HCT116 (cell line): ENCODE measurements at regions not wholly inside any gene's neighbourhood (a gene's known extent, or its start where the extent isn't known, plus 50 kb on each side); places are given as distances from the start of the nearest gene placed in this dataset.

Experiments used
- ATAC-seq: fragments of 200-7000 bp; cut with Tn5 transposase; 2 replicates; pipeline ENCODE4 v1.9.1; 2020; ENCODE audit warnings: mild to moderate bottlenecking, moderate library complexity
- BruUV-seq: library from RNA; stranded (reverse); fragments of 400-500 nt; replicated peaks from 2 replicates; lab custom pipeline; 2021; lab: Mats Ljungman, UMichigan
- CTCF ChIA-PET: fragments of 300-600 bp; sonication (Branson Sonifier 250); formaldehyde crosslinking; loops from one replicate; lab custom pipeline; 2021; ENCODE audit warnings: antibody characterized with exemption; lab: Charles Lee
- POLR2A ChIA-PET: fragments of 300-600, 350-600 bp; sonication (Branson Sonifier 250); formaldehyde crosslinking; loops from one replicate; lab custom pipeline; 2021; ENCODE audit warnings: antibody characterized with exemption; lab: Charles Lee
- RAD21 ChIA-PET, 2 experiments: fragments of 300-600 bp; sonication (Branson Sonifier 250); formaldehyde crosslinking; loops; one replicate each; lab custom pipeline; 2023; ENCODE audit warnings: low total read pairs in 2 of 2; ENCODE audit not compliant: uncharacterized antibody in 2 of 2, unreplicated experiment in 2 of 2, low non-redundant PET in 1 of 2; lab: Charles Lee
- DNase-seq: peaks from one replicate; pipeline ENCODE4 v3.0.0-alpha.2; 2010; ENCODE audit warnings: low read depth, low spot score
- H2AFZ ChIP-seq: fragments of 200-600 bp; shearing (Covaris generic), sonication (generic); 2 replicates; pipeline ENCODE4 v1.6.1; 2017; ENCODE audit warnings: low read depth, mixed run types, mixed read lengths, antibody characterized with exemption, low read length; ENCODE audit not compliant: poor library complexity, severe bottlenecking
- H3K27ac ChIP-seq: 2 replicates; pipeline ENCODE4 v1.5.1; 2012; ENCODE audit warnings: low read depth, low read length
- H3K27me3 ChIP-seq: fragments of 200-600 bp; sonication (generic); 2 replicates; pipeline ENCODE4 v1.6.1; 2016; ENCODE audit warnings: mixed run types, low read length, mixed read lengths; ENCODE audit not compliant: insufficient read depth
- H3K36me3 ChIP-seq, 2 experiments: fragments of 200-500 bp in 1 of 2; fragments of 200-600 bp in 1 of 2; sonication (Bioruptor generic) in 1 of 2; sonication (generic) in 1 of 2; 2 replicates each; pipeline versions ENCODE4 v1.5.1 to v1.6.1; 2014 to 2016; ENCODE audit warnings: low read length in 2 of 2, inconsistent platforms in 1 of 2, mixed read lengths in 1 of 2, mixed run types in 1 of 2; ENCODE audit not compliant: insufficient read depth in 2 of 2, control insufficient read depth in 1 of 2
- H3K4me1 ChIP-seq, 2 experiments: fragments of 200-600 bp in 1 of 2; sonication (generic) in 1 of 2; 2 replicates each; pipeline versions ENCODE4 v1.5.1 to v1.6.1; 2012 to 2017; ENCODE audit warnings: low read length in 2 of 2, inconsistent platforms in 1 of 2, mild to moderate bottlenecking in 1 of 2, mixed read lengths in 1 of 2, mixed run types in 1 of 2, moderate library complexity in 1 of 2; ENCODE audit not compliant: insufficient read depth in 2 of 2, control insufficient read depth in 1 of 2
- H3K4me2 ChIP-seq: fragments of 200-600 bp; sonication (generic); 2 replicates; pipeline ENCODE4 v1.6.1; 2017; ENCODE audit warnings: mixed run types, low read length, mixed read lengths
- H3K4me3 ChIP-seq, 2 experiments: fragments of 200-600 bp in 1 of 2; sonication (generic) in 1 of 2; replicated peaks in 1 of 2; 2 replicates each; pipeline ENCODE4 v1.5.1; 2011 to 2016; ENCODE audit warnings: low read length in 2 of 2, control low read depth in 1 of 2, low read depth in 1 of 2, mild to moderate bottlenecking in 1 of 2, mixed read lengths in 1 of 2, mixed run types in 1 of 2
- H3K79me2 ChIP-seq: fragments of 200-600 bp; sonication (generic); 2 replicates; pipeline ENCODE4 v1.6.1; 2017; ENCODE audit warnings: mild to moderate bottlenecking, mixed run types, low read length, moderate library complexity, mixed read lengths; ENCODE audit not compliant: insufficient read depth
- H3K9ac ChIP-seq: fragments of 200-600 bp; sonication (generic); 2 replicates; pipeline ENCODE4 v1.6.1; 2016; ENCODE audit warnings: low read length, mixed read lengths
- H3K9me2 ChIP-seq: fragments of 200-600 bp; sonication (generic), shearing (Covaris generic); 2 replicates; pipeline ENCODE4 v1.6.1; 2017; ENCODE audit warnings: mixed run types, mild to moderate bottlenecking, moderate library complexity; ENCODE audit not compliant: insufficient read depth
- H3K9me3 ChIP-seq, 2 experiments: fragments of 200-500 bp in 1 of 2; fragments of 200-600 bp in 1 of 2; sonication (Bioruptor generic) in 1 of 2; sonication (generic) in 1 of 2; 2 replicates each; pipeline ENCODE4 v1.6.1; 2014 to 2017; ENCODE audit warnings: low read length in 2 of 2, mixed read lengths in 2 of 2, inconsistent platforms in 1 of 2, low read depth in 1 of 2, mild to moderate bottlenecking in 1 of 2, mixed run types in 1 of 2, moderate library complexity in 1 of 2; ENCODE audit not compliant: control insufficient read depth in 1 of 2, insufficient read depth in 1 of 2
- H4K20me1 ChIP-seq: fragments of 200-600 bp; sonication (generic), shearing (Covaris generic); 2 replicates; pipeline ENCODE4 v1.6.1; 2017; ENCODE audit warnings: mixed run types, mild to moderate bottlenecking, moderate library complexity; ENCODE audit not compliant: insufficient read depth
- CEBPB ChIP-seq: IDR thresholded peaks from 2 replicates; pipeline ENCODE4 v1.6.1; 2012; ENCODE audit warnings: low read depth
- EGR1 ChIP-seq: IDR thresholded peaks from 2 replicates; pipeline ENCODE4 v1.6.1; 2012; ENCODE audit warnings: low read depth
- EZH2 ChIP-seq: fragments of 200-600 bp; sonication (generic); IDR thresholded peaks from 2 replicates; pipeline ENCODE4 v1.6.1; 2017; ENCODE audit warnings: antibody characterized with exemption, mixed run types
- EZH2phosphoT487 ChIP-seq: fragments of 200-600 bp; IDR thresholded peaks from 2 replicates; pipeline ENCODE4 v1.6.1; 2018; ENCODE audit warnings: antibody characterized with exemption, borderline replicate concordance
- FOSL1 ChIP-seq: IDR thresholded peaks from 2 replicates; pipeline ENCODE4 v1.6.1; 2012; ENCODE audit warnings: low read depth
- MAX ChIP-seq: IDR thresholded peaks from 2 replicates; pipeline ENCODE4 v1.6.1; 2012
- POLR2AphosphoS5 ChIP-seq: IDR thresholded peaks from 2 replicates; pipeline ENCODE4 v1.6.1; 2011; ENCODE audit warnings: mild to moderate bottlenecking, low read depth, low read length, moderate library complexity
- SIN3A ChIP-seq: IDR thresholded peaks from 2 replicates; pipeline ENCODE4 v1.6.1; 2012; ENCODE audit warnings: low read depth
- SRF ChIP-seq: IDR thresholded peaks from 2 replicates; pipeline ENCODE4 v1.6.1; 2012; ENCODE audit warnings: low read depth
- YY1 ChIP-seq: IDR thresholded peaks from 2 replicates; pipeline ENCODE4 v1.6.1; 2011; ENCODE audit warnings: low read length, low read depth, moderate library complexity, mild to moderate bottlenecking; ENCODE audit not compliant: insufficient replicate concordance; ENCODE audit errors: extremely low read depth
- ZNF274 ChIP-seq: fragments of 200-500 bp; sonication (Bioruptor generic); IDR thresholded peaks from 2 replicates; pipeline ENCODE4 v1.6.1; 2014; ENCODE audit warnings: mild to moderate bottlenecking, low read depth, low read length, inconsistent platforms
- intact Hi-C: fragments of 100-400 bp; cut with micrococcal nuclease; formaldehyde crosslinking; loops from 2 replicates; pipeline ENCODE4 v1.10.0; 2022

GRCh38 chr7:19617901-19618300 lies 90.9 kb downstream of the POLR1F start:
- no peaks in the 10 kb centered on the region for H3K9me3 ChIP-seq
- no peaks in the 10 kb centered on the region for H3K79me2 ChIP-seq
- H3K9me2 ChIP-seq: no peaks in the 10 kb centered on the region
- ChIA-PET CTCF (no interaction called here), POLR2A (no interaction called here), RAD21 (no interaction called here)
- DNase-seq (no peak), ATAC-seq (no peak)
- 0 out of 2 replicates have a peak, but pooled peaks cover 3% of the 10 kb centered on the region for H3K27me3 ChIP-seq
- intact Hi-C loops: no loop called here
- no peaks in the 10 kb centered on the region for H4K20me1 ChIP-seq
- no peak for TF ChIP-seq EGR1
- no peak overlapping the region for H3K4me2 ChIP-seq
- no peaks in the 10 kb centered on the region for H3K36me3 ChIP-seq
- no peak overlapping the region for H3K4me3 ChIP-seq
- H3K9ac ChIP-seq: no peak overlapping the region
- no peak overlapping the region for H2AFZ ChIP-seq
- no TSS peak for BruUV-seq
- no peak overlapping the region for H3K27ac ChIP-seq
- peaks cover 0 to 8% of the 10 kb centered on the region in 2 experiments; a peak in 2 of 4 replicates for H3K4me1 ChIP-seq

- H3K36me3 ChIP-seq: no peaks in the 10 kb centered on the region
- H3K27me3 ChIP-seq: no peaks in the 10 kb centered on the region
- POLR2A ChIA-PET: no interaction called here
- H3K4me3 ChIP-seq: no peak overlapping the region
- CTCF ChIA-PET: no interaction called here
- no peaks in the 10 kb centered on the region for H3K9me2 ChIP-seq
- no peak overlapping the region for H3K9ac ChIP-seq
- ATAC-seq (no peak), DNase-seq (no peak)
- RAD21 ChIA-PET: no interaction called here
- no peak for TF ChIP-seq SRF
- no peak for TF ChIP-seq FOSL1
- no peak for TF ChIP-seq ZNF274
- no peak for TF ChIP-seq EZH2phosphoT487
- TF ChIP-seq EGR1: no peak
- no peak for TF ChIP-seq CEBPB
- no peak for TF ChIP-seq POLR2AphosphoS5
- no peak for TF ChIP-seq MAX
- no peak for TF ChIP-seq SIN3A
- no peak for TF ChIP-seq YY1
- no peak for TF ChIP-seq EZH2
- H2AFZ ChIP-seq: no peak overlapping the region
- H3K4me2 ChIP-seq: no peak overlapping the region
- H3K4me1 ChIP-seq: no peaks in the 10 kb centered on the region
- no peaks in the 10 kb centered on the region for H3K79me2 ChIP-seq
- H3K9me3 ChIP-seq: no peaks in the 10 kb centered on the region
- BruUV-seq: no TSS peak
- H3K27ac ChIP-seq: no peak overlapping the region
- intact Hi-C loops: no loop called here
- H4K20me1 ChIP-seq: no peaks in the 10 kb centered on the region
Measured at GRCh38 chr7:19610194-19610943, 98.5 kb downstream of the POLR1F start.
